ENCODE measurements at regions not wholly inside any gene's neighbourhood (a gene's known extent, or its start where the extent isn't known, plus 50 kb on each side); places are given as distances from the start of the nearest gene placed in this dataset.

DNA sequence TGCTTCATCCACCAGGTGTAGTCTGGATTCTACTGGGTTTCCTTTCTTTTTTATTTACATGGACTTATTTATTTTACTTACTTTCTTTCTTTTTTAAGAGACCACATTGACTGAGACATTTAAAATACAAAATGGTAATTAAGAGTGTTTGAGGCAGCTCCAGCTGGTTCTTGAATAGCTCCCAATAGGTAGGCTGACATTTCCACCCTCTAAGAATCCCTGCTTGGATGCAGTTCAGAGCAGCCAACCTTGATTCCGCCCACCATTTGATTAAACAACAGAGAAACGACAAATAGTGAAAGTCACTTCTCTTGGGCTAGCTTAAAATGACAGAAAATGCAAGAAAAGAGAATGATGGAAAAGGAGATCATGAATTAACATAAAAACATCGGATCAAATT, 270.5 kb downstream of the TUSC7 start:
- TF ChIP-seq, protein P1, sequence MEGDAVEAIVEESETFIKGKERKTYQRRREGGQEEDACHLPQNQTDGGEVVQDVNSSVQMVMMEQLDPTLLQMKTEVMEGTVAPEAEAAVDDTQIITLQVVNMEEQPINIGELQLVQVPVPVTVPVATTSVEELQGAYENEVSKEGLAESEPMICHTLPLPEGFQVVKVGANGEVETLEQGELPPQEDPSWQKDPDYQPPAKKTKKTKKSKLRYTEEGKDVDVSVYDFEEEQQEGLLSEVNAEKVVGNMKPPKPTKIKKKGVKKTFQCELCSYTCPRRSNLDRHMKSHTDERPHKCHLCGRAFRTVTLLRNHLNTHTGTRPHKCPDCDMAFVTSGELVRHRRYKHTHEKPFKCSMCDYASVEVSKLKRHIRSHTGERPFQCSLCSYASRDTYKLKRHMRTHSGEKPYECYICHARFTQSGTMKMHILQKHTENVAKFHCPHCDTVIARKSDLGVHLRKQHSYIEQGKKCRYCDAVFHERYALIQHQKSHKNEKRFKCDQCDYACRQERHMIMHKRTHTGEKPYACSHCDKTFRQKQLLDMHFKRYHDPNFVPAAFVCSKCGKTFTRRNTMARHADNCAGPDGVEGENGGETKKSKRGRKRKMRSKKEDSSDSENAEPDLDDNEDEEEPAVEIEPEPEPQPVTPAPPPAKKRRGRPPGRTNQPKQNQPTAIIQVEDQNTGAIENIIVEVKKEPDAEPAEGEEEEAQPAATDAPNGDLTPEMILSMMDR (IDR thresholded peaks at IDR 0.05; ENCODE audit: control extremely low read depth, extremely low read depth, low read depth, missing control alignments) = no peak
- no peak for DNase-seq (ENCODE audit: extremely low spot score)
- ChIA-PET POLR2A (no interaction called here), CTCF (interaction anchor here (1.0 kb wide), 1 partner anchor 204 kb away, joined by 3 read pairs; no protein-coding TSS in a partner anchor)

DNA sequence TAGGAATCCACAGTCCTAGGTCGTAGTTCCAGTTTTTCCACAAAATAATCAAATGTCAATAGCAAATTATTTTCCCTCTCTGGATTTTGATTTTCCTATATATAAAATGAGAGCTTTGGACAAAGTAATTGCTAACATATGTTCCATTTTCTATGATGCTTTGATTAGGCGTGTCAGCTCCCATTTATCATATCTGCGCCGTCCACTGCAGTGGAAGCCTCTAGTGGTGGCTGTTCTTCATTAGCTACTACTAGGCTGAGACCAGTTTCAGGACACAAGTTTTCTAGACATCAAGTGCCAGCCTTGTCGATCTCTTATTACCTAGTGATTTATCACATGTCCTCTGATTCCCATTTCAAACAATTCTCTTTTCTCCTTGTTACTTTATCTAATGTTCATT, 271.5 kb downstream of the TUSC7 start:
- TF ChIP-seq, protein P1 (IDR thresholded peaks at IDR 0.05; ENCODE audit: control extremely low read depth, extremely low read depth, low read depth, missing control alignments) = no peak
- ChIA-PET POLR2A (no interaction called here), CTCF (interaction anchor here (0.7 to 1.1 kb wide), 4 partner anchors 12 to 205 kb away, joined by 3 read pairs; no protein-coding TSS in a partner anchor)
- DNase-seq (ENCODE audit: extremely low spot score) = no peak

DNA sequence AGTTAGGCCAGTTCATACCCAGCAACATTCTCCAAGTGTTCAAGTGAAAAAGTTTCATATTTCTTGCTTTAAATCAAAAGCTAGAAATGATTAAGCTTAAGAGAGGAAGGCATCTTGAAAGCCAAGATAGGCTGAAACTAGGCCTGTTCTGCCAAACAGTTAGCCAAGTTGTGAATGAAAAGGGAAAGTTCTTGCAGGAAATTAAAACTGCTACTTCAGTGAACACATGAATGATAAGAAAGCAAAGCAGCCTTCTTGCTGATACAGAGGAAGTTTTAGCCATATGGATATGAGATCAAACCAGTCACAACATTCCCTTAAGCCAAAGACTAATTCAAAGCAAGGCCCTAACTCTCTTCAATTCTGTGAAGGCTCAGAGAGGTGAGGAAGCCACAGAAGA, 274.7 kb downstream of the TUSC7 start:
- DNase-seq (ENCODE audit: extremely low spot score) = no peak
- ChIA-PET CTCF (interaction anchor here (0.9 to 2.2 kb wide), 3 partner anchors 9 to 12 kb away, joined by 3 to 8 read pairs (median 4); no protein-coding TSS in a partner anchor), POLR2A (no interaction called here)
- TF ChIP-seq, protein P1 (IDR thresholded peaks at IDR 0.05; ENCODE audit: control extremely low read depth, extremely low read depth, low read depth, missing control alignments) = no peak

DNA sequence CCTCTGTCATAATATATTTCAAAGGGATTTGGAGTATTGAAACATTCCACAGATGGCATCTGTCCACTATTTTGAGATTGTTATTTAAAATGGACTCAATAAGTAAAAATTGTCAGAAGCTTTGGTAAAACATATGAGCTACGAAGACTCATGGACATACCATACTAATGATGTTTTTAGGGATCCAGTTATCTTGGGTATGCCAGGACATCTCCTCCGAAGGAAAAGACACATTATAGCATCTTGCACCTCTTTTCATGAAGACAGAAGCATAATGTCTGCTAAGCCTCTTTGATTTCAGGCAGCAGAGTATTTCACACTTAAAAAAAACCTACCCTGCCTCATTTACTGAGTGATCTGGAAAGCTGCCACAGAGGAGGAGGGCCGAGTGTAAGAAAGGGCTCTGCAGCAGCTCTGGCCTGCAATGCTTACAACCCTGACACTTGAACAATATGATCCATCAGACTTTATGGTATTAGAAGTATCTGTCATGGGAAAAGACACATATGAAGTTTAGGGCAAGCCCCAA, 284.8 kb downstream of the TUSC7 start:
- ChIA-PET CTCF (interaction anchor here (1.3 kb wide), 1 partner anchor 33 kb away, joined by 4 read pairs; no protein-coding TSS in a partner anchor), POLR2A (no interaction called here)
- DNase-seq (ENCODE audit: extremely low spot score) = no peak
- TF ChIP-seq, protein P1 (IDR thresholded peaks at IDR 0.05; ENCODE audit: control extremely low read depth, extremely low read depth, low read depth, missing control alignments) = no peak

DNA sequence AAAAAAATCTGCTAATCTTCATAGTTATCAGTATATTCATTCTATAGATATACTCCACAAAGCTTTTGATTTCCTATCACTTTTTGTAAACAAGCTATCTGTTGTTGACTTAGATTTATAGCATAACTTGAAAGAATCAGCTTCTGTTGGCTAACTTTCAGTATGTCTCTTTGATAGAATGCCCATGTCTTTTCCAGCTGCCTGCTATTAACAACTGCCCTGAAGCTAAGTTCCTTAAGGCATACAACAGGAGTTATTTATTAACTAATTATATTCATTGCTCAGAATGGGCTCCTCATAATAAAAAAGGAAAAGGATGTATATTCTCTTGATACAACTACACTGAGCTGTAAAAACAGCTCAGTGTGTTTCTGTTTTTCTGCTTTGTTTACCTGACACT, 293.9 kb downstream of the TUSC7 start:
- CTCF ChIA-PET = interaction anchor here (1.7 kb wide), 1 partner anchor 15 kb away, joined by 4 read pairs; no protein-coding TSS in a partner anchor
- no peak for DNase-seq (ENCODE audit: extremely low spot score)
- POLR2A ChIA-PET = no interaction called here
- TF ChIP-seq, protein P1 (IDR thresholded peaks at IDR 0.05; ENCODE audit: control extremely low read depth, extremely low read depth, low read depth, missing control alignments) = no peak

DNA sequence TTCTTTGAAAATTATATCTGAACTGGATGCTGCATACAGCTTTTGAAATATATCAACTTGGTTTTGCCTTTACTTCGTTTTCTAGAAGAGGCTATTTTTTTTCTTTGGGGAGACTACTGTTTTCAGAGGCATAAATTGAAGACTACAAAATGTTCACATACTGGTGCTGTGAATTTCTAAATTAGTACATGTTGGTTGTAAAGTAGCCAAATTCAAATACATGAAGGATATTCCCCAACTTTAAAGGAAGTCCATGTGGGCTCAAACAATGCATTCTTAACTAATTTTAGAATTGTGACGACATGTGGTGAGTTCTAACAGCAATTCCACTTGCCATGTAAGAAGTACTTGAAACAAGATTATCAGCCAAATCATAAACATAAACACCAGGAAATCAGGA, 295.7 kb downstream of the TUSC7 start:
- no peak for DNase-seq (ENCODE audit: extremely low spot score)
- ChIA-PET POLR2A (no interaction called here), CTCF (interaction anchor here (0.7 to 1.4 kb wide), 2 partner anchors 12 to 14 kb away, joined by 3 read pairs; no protein-coding TSS in a partner anchor)
- TF ChIP-seq, protein P1 (IDR thresholded peaks at IDR 0.05; ENCODE audit: control extremely low read depth, extremely low read depth, low read depth, missing control alignments) = no peak
